HFFc6 (cell line): ENCODE measurements at regions not wholly inside any gene's neighbourhood (a gene's known extent, or its start where the extent isn't known, plus 50 kb on each side); places are given as distances from the start of the nearest gene placed in this dataset.
"Not testable (repeated sequence)": the region's sequence is repeated elsewhere in the genome, so short reads cannot be mapped to it uniquely, and the experiment has no call there.

Experiments
- DNase-seq: peaks from one replicate; pipeline ENCODE4 v3.0.0-alpha.2; 2018
- H3K27ac Mint-ChIP-seq: 2 replicates; pipeline ENCODE4 v1.8.0; 2020; ENCODE audit warnings: mild to moderate bottlenecking, mixed read lengths
- H3K27me3 Mint-ChIP-seq: 2 replicates; pipeline ENCODE4 v1.8.0; 2021; ENCODE audit warnings: mild to moderate bottlenecking, moderate library complexity, mixed read lengths; ENCODE audit not compliant: insufficient read depth
- H3K36me3 Mint-ChIP-seq: 2 replicates; pipeline ENCODE4 v1.8.0; 2021; ENCODE audit warnings: low read depth, mixed read lengths
- H3K4me1 Mint-ChIP-seq: 2 replicates; pipeline ENCODE4 v1.8.0; 2020; ENCODE audit warnings: low read depth, mixed read lengths
- H3K4me3 Mint-ChIP-seq: 2 replicates; pipeline ENCODE4 v1.8.0; 2020; ENCODE audit warnings: mild to moderate bottlenecking, moderate library complexity, mixed read lengths
- H3K9me3 Mint-ChIP-seq: 2 replicates; pipeline ENCODE4 v1.8.0; 2020; ENCODE audit warnings: mild to moderate bottlenecking, mixed read lengths
- TF ChIP-seq, protein P1 (sequence below): fragments of 200-600 bp; sonication (generic); IDR thresholded peaks from 2 replicates; pipeline ENCODE4 v1.5.0; 2021; ENCODE audit warnings: antibody characterized with exemption, mild to moderate bottlenecking

DNA sequence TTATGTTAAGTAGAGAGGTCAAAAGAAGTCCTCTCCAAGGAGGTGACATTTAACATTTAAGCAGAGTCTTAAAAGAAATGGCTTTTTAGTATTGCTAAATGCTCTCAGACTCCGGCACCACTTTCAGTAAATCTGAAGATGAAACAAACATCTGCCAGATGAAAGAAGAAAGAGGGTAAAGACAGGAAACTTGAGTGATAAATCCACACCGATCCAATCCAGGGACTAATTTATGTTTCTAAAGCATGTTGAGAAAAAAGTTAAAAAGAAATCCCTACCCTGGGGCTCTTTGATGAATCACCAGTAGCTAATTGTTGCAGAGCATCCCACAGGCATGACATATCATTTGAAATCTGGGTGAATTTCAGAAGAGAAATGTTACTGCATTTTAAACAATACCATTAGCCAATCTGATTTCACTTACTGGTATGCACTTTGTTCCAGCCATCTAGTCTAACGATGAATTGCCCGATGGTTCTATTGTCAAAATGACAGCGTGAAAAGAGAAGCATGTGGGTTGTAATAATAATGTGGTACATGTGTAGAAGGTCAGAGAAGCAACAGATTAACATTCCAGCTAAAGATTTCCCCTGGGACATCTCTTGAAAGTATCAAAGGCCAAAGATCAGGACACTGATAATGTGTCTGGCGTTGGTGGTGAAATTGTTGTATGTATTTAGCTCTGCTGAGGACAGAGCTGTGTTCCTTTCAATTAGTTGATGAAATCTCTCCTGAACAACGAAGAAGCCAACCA lies 485.7 kb downstream of the CSNK1G3 start:
- peak; percentile 93 for DNase-seq
- Mint-ChIP-seq H3K27me3 (peaks cover 10% of the 10 kb centered on the region), H3K27ac (peak overlapping the region; percentile 40), H3K4me1 (peaks cover 35% of the 10 kb centered on the region), H3K36me3 (no peaks in the 10 kb centered on the region), H3K9me3 (no peaks in the 10 kb centered on the region), H3K4me3 (peak overlapping the region; percentile 46)
- TF ChIP-seq, protein P1, sequence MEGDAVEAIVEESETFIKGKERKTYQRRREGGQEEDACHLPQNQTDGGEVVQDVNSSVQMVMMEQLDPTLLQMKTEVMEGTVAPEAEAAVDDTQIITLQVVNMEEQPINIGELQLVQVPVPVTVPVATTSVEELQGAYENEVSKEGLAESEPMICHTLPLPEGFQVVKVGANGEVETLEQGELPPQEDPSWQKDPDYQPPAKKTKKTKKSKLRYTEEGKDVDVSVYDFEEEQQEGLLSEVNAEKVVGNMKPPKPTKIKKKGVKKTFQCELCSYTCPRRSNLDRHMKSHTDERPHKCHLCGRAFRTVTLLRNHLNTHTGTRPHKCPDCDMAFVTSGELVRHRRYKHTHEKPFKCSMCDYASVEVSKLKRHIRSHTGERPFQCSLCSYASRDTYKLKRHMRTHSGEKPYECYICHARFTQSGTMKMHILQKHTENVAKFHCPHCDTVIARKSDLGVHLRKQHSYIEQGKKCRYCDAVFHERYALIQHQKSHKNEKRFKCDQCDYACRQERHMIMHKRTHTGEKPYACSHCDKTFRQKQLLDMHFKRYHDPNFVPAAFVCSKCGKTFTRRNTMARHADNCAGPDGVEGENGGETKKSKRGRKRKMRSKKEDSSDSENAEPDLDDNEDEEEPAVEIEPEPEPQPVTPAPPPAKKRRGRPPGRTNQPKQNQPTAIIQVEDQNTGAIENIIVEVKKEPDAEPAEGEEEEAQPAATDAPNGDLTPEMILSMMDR: no peak

DNA sequence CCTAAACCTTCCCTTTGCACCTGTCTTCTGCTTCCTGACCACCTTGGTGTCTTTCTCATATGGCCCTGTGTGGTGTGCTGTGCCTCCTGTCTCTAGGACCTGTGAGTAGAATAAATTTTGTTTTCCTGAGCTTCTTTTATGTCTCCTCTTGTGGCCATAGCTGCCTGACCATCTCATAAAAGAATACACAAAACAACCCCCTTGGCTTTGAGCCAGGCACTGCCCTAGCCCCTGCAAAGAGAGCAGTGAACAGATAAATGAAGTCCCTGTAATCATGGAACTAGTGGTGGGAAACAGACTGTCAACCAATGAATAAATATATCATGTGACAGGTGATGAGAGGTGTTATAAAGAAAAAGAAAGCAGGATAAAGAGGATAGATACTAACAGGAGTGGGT lies 485.1 kb downstream of the CSNK1G3 start:
- Mint-ChIP-seq H3K27me3 (peaks cover 10% of the 10 kb centered on the region), H3K9me3 (no peaks in the 10 kb centered on the region), H3K4me3 (peak overlapping the region; percentile 46), H3K27ac (peak overlapping the region; percentile 40), H3K36me3 (no peaks in the 10 kb centered on the region), H3K4me1 (peaks cover 35% of the 10 kb centered on the region)
- TF ChIP-seq, protein P1: no peak
- no peak for DNase-seq

DNA sequence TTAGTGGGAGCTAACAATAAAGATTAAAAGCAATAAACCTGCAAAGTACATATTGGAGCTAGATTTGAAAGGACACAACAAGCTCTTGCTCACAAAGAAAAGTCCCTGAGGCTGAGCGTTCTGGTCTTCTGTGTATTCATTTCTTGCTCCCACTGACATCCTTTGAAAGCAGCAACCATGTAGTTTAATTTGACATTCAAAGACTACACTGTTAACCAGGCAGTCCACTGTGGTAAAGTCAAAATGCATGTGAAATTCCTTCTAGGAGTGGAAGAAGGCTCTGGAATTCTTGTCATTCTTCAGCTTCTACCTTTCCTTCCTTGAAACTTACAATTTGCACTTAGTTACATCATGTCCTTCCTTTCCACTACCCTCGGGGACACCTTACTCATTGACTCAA lies 480.7 kb downstream of the CSNK1G3 start:
- H3K27ac Mint-ChIP-seq: no peak overlapping the region
- no peak for DNase-seq
- H3K4me3 Mint-ChIP-seq: no peak overlapping the region

DNA sequence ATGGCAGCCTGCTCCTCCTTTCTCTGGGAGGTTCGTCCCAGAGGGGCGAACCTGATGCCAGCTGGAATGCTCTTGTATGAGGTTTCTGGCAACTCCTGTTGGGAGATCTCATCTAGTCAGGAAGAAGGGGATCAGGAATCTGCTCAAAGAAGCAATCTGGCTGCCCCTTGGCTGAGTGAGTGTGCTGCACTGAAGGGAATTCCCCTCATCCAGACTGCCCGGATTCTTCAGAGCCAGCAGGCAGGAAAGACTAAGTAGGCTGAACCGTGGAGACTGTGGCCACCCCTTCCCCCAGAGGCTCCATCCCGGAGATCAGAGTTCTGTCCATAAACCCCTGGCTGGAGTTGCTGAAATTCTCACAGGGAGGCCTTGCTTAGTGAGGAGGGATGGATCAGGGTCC lies 476.0 kb downstream of the CSNK1G3 start:
- no peaks in the 10 kb centered on the region; the same call in 1 of the 2 replicates for H3K9me3 Mint-ChIP-seq
- no peak for DNase-seq
- no peaks in the 10 kb centered on the region for H3K4me1 Mint-ChIP-seq
- peaks cover 15% of the 10 kb centered on the region for H3K27me3 Mint-ChIP-seq
- H3K36me3 Mint-ChIP-seq: no peaks in the 10 kb centered on the region
- no peak overlapping the region for H3K4me3 Mint-ChIP-seq
- no peak overlapping the region for H3K27ac Mint-ChIP-seq
- TF ChIP-seq, protein P1: no peak

More for the DNA sequence above, 480.7 kb downstream of the CSNK1G3 start:
- H3K36me3 Mint-ChIP-seq: no peaks in the 10 kb centered on the region
- H3K27me3 Mint-ChIP-seq: peaks cover 11% of the 10 kb centered on the region
- H3K4me1 Mint-ChIP-seq: peaks cover 12% of the 10 kb centered on the region
- TF ChIP-seq, protein P1: no peak
- H3K9me3 Mint-ChIP-seq: no peaks in the 10 kb centered on the region

DNA sequence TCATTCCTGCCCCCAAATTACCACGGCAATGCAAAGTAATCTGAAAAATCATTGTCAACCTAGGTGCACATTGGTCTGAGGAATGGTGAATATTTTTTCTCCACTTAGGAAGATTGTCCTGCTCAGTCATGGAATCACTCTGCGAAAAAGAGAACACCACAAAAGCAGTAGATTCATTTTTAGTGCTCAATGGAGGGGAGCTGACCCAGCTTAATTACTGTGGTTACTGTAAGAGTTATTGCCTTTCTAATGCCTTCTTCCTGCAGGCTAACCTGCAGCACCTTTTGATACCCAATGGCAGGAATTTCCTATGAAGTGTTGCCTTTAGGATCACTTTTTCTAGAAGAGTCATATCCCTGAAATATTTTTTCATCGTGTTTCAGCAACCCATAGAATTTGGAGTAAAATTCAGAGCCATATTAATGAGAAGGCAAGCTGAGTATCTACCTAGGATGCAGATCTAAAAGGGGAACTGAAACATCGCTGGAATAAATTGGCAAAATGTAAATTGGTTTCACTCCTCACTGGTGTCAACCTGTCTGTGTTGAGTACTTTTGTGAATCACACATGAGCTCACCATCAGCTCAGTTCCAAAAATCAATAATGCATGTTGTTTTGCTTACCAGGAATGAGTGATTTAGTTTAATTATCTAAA lies 464.5 kb downstream of the CSNK1G3 start:
- Mint-ChIP-seq H3K36me3 (no peaks in the 10 kb centered on the region), H3K27ac (no peak overlapping the region), H3K27me3 (peaks cover 5% of the 10 kb centered on the region), H3K9me3 (no peaks in the 10 kb centered on the region), H3K4me3 (no peak overlapping the region), H3K4me1 (no peaks in the 10 kb centered on the region)
- no peak for DNase-seq
- TF ChIP-seq, protein P1: no peak

DNA sequence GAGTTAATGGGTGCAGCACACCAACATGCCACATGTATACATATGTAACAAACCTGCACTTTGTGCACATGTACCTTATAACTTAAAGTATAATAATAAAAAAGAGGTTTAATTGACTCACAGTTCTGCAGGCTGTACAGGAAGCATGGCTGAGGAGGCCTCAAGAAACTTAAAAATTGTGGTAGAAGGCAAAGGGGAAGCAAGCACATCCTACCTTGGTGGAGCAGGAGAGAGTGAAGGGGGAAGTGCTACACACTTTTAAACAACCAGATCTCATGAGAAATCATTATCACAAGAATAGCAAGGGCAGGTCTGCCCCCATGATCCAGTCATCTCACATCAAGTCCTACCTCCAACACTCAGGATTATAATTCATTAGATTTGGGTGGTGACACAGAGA lies 463.5 kb downstream of the CSNK1G3 start:
- not testable (repeated sequence) for H3K27me3 Mint-ChIP-seq, H3K4me1 Mint-ChIP-seq, H3K4me3 Mint-ChIP-seq

More for the DNA sequence above, 463.5 kb downstream of the CSNK1G3 start:
- not testable (repeated sequence) for H3K9me3 Mint-ChIP-seq, DNase-seq, H3K36me3 Mint-ChIP-seq, H3K27ac Mint-ChIP-seq
